NCI-H146 treated with DMSO at 0.1 percent for 48 hours (cell line): ENCODE measurements at regions not wholly inside any gene's neighbourhood (a gene's known extent, or its start where the extent isn't known, plus 50 kb on each side); places are given as distances from the start of the nearest gene placed in this dataset.

Source experiments
- DNase-seq: peaks from one replicate; lab custom pipeline; 2025; ENCODE audit not compliant: unreplicated experiment; lab: John Stamatoyannopoulos, UW

GRCh38 chr5:67383451-67383850 lies 186.9 kb upstream of the CD180 start:
- DNase-seq = no peak

DNA sequence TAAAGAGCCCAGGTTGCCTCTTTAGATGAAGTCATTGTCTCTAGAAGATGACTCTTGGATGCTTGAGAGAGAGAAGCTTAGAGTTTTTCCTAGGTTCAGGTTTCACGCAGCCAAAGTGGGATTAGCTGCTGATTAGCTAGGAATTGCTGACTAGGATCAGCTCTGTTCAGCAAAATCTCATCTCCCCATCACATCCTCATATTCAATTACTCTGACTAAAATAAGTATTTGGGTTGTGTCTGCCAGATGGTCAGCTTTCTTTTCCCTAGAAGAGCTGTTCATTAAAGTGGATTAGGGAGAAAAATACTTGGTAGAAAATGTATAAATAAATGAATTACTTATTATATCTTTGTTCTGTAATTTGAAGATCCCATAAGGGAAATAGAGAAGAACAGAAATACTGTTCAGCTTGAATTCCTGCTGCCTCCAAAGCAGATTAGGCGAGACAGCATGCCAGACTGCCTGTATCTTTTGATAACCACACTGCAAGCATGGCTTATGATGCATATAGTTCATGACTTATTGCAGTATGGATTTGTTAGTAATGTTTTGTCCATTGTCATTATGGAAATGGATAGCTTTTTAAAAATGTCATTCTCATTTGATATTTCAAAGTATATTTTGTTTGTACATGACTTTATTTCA lies 184.8 kb upstream of the CD180 start:
- no peak for DNase-seq

DNA sequence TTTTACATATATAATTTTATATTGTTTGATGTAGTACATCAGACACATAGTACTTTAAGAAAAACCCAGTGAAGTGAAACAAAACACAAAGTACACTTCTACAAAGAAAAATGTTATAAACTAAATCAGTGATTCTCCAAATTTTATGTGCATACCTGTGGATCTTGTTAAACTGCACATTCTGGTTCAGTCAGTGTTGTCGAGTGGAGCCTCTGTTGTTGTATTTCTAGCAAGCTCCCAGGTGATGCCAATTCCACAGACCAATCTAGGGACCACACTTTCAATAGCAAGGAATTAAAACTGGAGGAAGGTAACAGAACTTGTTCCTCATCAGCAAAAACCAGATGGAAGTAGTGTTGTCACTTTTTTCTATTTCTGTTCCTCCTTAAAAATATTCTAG lies 183.8 kb upstream of the CD180 start:
- no peak for DNase-seq

GRCh38 chr5:67379753-67380152 lies 183.2 kb upstream of the CD180 start:
- no peak for DNase-seq

GRCh38 chr5:67378256-67378655 lies 181.7 kb upstream of the CD180 start:
- no peak for DNase-seq

DNA sequence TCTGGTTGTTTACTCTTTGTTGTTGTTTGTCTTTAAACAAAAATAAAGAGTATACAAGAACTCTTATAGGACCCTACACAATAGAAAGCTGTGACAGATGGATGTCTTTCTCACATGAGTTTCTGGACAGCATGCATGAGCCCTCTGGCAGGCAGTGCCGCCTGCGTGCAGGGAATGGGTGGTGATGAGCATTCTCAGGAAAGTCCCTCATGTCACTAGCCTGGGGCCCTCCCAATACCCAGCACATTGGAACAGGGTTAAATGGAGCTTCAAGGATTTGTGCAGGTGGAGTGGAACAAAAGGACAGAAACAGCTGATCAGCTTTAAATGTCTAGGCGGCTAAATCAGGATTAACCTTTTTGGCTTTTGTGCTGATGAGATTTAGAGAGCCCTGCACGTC lies 181.0 kb upstream of the CD180 start:
- DNase-seq = no peak

DNA sequence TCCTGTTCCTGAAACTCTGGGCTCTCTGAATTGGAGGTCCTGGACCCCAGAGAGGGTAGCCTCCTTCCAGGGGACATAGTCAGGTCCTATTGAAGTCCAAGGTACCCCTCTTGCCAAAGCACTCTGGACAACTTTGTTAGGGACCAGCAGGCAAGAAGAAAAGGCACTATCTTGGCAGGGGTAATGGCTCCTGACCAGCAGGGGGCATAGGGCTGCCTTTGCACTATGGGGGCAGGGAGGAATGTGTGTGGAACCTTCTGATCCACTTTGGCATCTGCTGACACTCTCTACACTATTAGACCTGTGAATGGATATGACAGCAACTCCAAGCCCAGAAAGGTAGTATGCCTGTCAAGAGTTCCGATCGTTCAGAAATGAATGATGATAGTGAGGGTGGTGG lies 179.0 kb upstream of the CD180 start:
- no peak for DNase-seq

- DNase-seq = no peak
Measured at GRCh38 chr5:67374378-67374777, 177.8 kb upstream of the CD180 start.

- no peak for DNase-seq
Measured at GRCh38 chr5:67373518-67373917, 176.9 kb upstream of the CD180 start.

DNA sequence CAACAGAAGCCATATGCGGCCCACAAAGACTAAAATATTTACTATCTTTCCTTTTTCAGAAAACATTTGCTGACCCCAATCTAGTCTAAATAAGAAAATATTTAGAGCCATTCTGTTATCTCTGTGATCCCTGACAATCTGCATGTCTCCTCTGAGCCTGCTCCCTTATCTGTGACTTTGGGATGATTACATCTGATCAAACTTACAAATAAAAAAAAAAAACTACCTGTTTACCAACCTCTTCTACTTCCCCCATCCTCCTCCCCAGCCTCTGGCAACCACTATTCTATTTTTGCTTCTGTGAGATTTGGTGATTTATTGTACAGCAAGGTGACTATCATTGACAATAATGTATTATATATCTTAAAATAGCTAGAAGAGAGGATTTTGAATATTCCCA lies 176.3 kb upstream of the CD180 start:
- DNase-seq = no peak

GRCh38 chr5:67371924-67372323 lies 175.3 kb upstream of the CD180 start:
- no peak for DNase-seq

- no peak for DNase-seq
Measured at GRCh38 chr5:67366691-67367395, 170.2 kb upstream of the CD180 start.

- no peak for DNase-seq
Measured at GRCh38 chr5:67366276-67366675, 169.7 kb upstream of the CD180 start.

DNA sequence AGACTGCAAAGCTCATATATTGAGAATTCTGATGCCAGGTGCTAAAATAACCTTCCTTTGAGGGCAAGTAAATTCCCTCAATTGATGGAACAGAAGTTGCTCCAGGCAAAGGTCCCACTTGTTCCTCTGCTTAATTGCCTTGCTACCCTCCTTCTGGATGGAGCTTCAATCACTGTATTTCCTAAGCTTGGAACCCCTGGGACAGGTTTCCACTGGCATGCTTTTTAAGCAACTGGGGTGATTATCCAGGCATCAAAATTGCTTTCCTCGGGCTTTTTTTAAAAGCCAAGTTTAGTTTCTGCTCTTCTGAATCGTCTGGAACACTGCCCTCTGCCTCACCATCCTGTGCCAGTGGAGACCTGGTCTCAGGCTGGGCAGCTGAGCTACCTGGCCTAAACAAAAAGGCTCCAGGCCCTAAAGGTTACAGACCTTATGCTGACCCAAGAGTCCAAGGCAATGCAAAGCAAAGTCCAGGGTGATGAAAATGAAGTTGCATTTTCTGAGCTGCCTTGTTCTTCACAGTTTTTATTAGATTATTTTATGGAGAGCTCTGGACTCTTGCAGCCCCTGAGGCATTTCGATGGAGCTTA lies 167.9 kb upstream of the CD180 start:
- no peak for DNase-seq

- DNase-seq = no peak
Measured at GRCh38 chr5:67363963-67364362, 167.4 kb upstream of the CD180 start.

GRCh38 chr5:67363180-67363709 lies 166.6 kb upstream of the CD180 start:
- no peak for DNase-seq

- no peak for DNase-seq
Measured at GRCh38 chr5:67361932-67362729, 165.5 kb upstream of the CD180 start.

- DNase-seq = no peak
Measured at GRCh38 chr5:67360047-67360446, 163.4 kb upstream of the CD180 start.

DNA sequence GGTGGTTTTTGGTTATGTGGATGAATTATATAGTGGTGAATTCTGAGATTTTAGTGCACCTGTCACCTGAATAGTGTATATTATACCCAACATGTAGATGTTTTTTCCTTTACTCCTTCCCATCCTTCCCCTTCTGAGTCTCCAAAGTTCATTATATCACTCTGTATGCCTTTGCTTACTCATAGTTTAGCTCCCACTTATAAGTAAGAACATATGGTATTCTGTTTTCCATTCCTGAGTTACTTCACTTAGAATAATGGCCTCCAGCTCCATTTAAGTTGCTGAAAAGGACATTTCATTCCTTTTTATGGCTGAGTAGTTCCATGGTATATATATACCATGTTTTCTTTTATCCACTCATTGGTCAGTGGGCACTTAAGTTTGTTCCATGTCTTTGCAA lies 161.6 kb upstream of the CD180 start:
- DNase-seq = no peak

- no peak for DNase-seq
Measured at GRCh38 chr5:67355120-67355713, 158.6 kb upstream of the CD180 start.
